ACC112 (cell line): ENCODE measurements at regions not wholly inside any gene's neighbourhood (a gene's known extent, or its start where the extent isn't known, plus 50 kb on each side); places are given as distances from the start of the nearest gene placed in this dataset.

Source experiments
- H2AFZ ChIP-seq: fragments of 200-600 bp; sonication (generic); one replicate; pipeline ENCODE4 v1.6.0; 2017; ENCODE audit warnings: antibody characterized with exemption, low read length; ENCODE audit not compliant: unreplicated experiment
- H3K27ac ChIP-seq: fragments of 200-600 bp; sonication (generic); 2 replicates; pipeline ENCODE4 v1.5.1; 2014; ENCODE audit warnings: low read depth, mild to moderate bottlenecking, antibody characterized with exemption, low read length, moderate library complexity
- H3K27me3 ChIP-seq: fragments of 200-600 bp; sonication (generic); 2 replicates; pipeline ENCODE4 v1.6.1; 2014; ENCODE audit warnings: mild to moderate bottlenecking, antibody characterized with exemption, low read length, moderate library complexity, mixed read lengths; ENCODE audit not compliant: insufficient read depth
- H3K36me3 ChIP-seq: fragments of 200-600 bp; sonication (generic); 2 replicates; pipeline ENCODE4 v1.6.1; 2016; ENCODE audit warnings: mild to moderate bottlenecking, antibody characterized with exemption, low read length, moderate library complexity, mixed read lengths; ENCODE audit not compliant: insufficient read depth
- H3K4me1 ChIP-seq: fragments of 200-600 bp; sonication (generic); one replicate; pipeline ENCODE4 v1.6.1; 2016; ENCODE audit warnings: low read length, mixed read lengths; ENCODE audit not compliant: insufficient read depth, unreplicated experiment, control insufficient read depth
- H3K4me3 ChIP-seq: fragments of 200-600 bp; sonication (generic); 2 replicates; pipeline ENCODE4 v1.5.1; 2014; ENCODE audit warnings: mild to moderate bottlenecking, low read depth, low read length
- H3K79me2 ChIP-seq: fragments of 200-600 bp; sonication (generic); one replicate; pipeline ENCODE4 v1.6.0; 2016; ENCODE audit warnings: low read length; ENCODE audit not compliant: control insufficient read depth, unreplicated experiment, insufficient read depth

- peaks cover 18% of the 10 kb centered on the region for H3K4me1 ChIP-seq
- peaks cover 12% of the 10 kb centered on the region for H3K27me3 ChIP-seq
- no peaks in the 10 kb centered on the region for H3K36me3 ChIP-seq
- H3K27ac ChIP-seq = no peak overlapping the region
- H2AFZ ChIP-seq = no peak overlapping the region
- H3K4me3 ChIP-seq = no peak overlapping the region
- no peaks in the 10 kb centered on the region for H3K79me2 ChIP-seq
Observed at GRCh38 chr11:45386972-45387371, 100.8 kb upstream of the SYT13 start.

- no peaks in the 10 kb centered on the region for H3K79me2 ChIP-seq
- no peak overlapping the region for H3K27ac ChIP-seq
- H3K36me3 ChIP-seq = no peaks in the 10 kb centered on the region
- no peak overlapping the region for H2AFZ ChIP-seq
- H3K4me3 ChIP-seq = no peak overlapping the region
- H3K4me1 ChIP-seq = peaks cover 18% of the 10 kb centered on the region
- H3K27me3 ChIP-seq = peaks cover 12% of the 10 kb centered on the region
Observed at GRCh38 chr11:45385844-45386243, 99.7 kb upstream of the SYT13 start.

- no peak overlapping the region for H3K27ac ChIP-seq
- no peak overlapping the region for H2AFZ ChIP-seq
- no peaks in the 10 kb centered on the region for H3K79me2 ChIP-seq
- peaks cover 18% of the 10 kb centered on the region for H3K4me1 ChIP-seq
- no peak overlapping the region for H3K4me3 ChIP-seq
- H3K36me3 ChIP-seq = no peaks in the 10 kb centered on the region
- peaks cover 12% of the 10 kb centered on the region for H3K27me3 ChIP-seq
Observed at GRCh38 chr11:45385423-45385822, 99.3 kb upstream of the SYT13 start.

GRCh38 chr11:45384711-45385241 lies 98.6 kb upstream of the SYT13 start:
- Histone ChIP-seq H3K4me3 (no peak overlapping the region), H3K27me3 (peaks cover 12% of the 10 kb centered on the region), H3K36me3 (no peaks in the 10 kb centered on the region), H2AFZ (no peak overlapping the region), H3K4me1 (peaks cover 18% of the 10 kb centered on the region), H3K79me2 (no peaks in the 10 kb centered on the region), H3K27ac (no peak overlapping the region)

DNA sequence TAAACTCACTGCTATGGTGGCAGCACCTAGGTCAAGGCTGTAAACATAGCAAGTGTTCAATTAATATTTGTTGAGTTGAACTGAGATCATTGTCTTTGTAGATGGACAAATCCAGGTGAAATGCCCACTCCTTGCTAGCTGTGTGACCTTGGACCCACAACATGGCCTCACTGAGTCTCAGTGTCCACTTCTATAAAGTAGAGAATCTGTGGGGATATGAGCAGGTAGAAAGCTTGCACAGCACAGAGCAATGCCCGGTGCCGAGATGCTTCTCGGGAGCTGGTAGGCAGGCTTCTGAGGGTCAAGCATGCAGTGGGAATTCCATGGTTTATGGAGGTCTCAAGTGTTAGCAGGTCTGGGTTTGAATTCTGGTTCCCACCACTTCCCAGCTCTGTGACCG lies 97.9 kb upstream of the SYT13 start:
- Histone ChIP-seq H3K79me2 (no peaks in the 10 kb centered on the region), H3K27me3 (peaks cover 12% of the 10 kb centered on the region), H3K4me3 (no peak overlapping the region), H3K4me1 (peaks cover 18% of the 10 kb centered on the region), H3K27ac (no peak overlapping the region), H3K36me3 (no peaks in the 10 kb centered on the region), H2AFZ (no peak overlapping the region)

- Histone ChIP-seq H2AFZ (no peak overlapping the region), H3K36me3 (no peaks in the 10 kb centered on the region), H3K79me2 (no peaks in the 10 kb centered on the region), H3K27ac (no peak overlapping the region), H3K4me3 (no peak overlapping the region), H3K4me1 (peaks cover 18% of the 10 kb centered on the region), H3K27me3 (peaks cover 12% of the 10 kb centered on the region)
Observed at GRCh38 chr11:45383224-45383623, 97.1 kb upstream of the SYT13 start.

DNA sequence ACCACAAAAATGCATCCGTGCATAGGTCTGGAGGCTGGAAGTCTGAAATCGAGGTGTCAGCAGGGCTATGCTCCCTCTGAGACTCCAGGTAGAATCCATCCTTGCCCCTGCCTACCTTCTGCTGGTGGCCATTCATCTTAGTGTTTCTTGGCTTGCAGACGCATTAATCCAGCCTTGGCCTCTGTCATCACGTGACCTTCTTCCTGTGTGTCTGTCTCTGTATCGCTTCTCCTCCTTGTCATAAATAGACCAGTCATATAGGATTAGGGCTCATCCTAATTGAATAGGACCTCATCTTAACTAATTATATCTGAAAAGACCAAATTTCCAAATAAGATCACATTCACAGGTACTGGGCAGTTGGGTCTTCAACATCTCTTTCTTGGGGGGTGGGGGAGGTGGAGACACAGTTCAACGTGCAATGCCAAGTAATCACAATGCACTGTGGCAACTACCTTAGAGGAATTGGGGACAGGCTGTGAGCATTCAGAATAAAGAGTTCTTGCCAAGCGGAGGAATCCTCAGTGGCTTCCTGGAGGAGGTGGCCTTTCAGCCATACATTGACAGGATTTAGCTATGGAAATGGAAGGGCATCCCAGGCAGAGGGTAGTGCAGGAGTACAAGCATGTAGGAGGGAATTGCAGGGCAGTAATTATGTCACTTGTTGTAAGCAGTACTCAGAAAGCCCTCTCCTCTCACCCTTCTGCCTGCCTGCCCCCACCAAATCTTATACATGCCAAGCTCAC lies 96.2 kb upstream of the SYT13 start:
- no peaks in the 10 kb centered on the region for H3K36me3 ChIP-seq
- peaks cover 18% of the 10 kb centered on the region for H3K4me1 ChIP-seq
- H3K27me3 ChIP-seq = peaks cover 4% of the 10 kb centered on the region
- H3K27ac ChIP-seq = no peak overlapping the region
- no peak overlapping the region for H3K4me3 ChIP-seq
- no peak overlapping the region for H2AFZ ChIP-seq
- no peaks in the 10 kb centered on the region for H3K79me2 ChIP-seq

DNA sequence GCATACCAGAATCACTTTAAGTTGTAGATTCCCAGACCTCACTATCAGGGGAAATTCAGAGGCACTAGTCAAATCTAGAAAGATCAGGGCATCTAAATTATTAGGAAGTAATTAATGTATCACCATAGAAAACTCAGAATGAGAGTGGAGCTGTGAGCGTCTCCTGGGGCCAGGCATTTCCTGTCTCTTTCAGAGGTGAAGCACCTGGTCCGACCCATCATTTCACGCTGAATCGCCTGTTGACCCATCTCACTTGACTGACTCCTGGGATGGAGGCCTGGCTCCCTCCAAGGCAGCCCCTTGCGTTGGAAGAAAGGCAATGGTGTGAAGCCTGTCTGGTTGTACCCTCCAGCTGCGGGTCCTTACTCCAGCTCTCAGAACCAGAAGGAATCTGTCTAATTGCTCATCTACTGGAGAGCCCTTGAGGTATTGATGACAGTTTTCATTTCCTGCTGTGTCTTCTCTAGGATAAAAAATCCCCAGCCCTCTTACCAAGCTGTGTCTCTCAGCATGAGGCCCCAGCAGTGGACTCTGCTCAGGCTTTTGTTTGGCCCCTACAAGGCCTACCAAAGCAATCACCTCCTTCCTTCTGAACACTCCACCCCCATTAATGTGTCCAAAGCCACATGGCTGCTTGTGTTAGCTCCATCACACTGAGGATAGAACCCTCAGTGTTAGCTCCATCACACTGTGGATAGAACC lies 93.2 kb upstream of the SYT13 start:
- Histone ChIP-seq H3K27me3 (peaks cover 8% of the 10 kb centered on the region), H2AFZ (no peak overlapping the region)

DNA sequence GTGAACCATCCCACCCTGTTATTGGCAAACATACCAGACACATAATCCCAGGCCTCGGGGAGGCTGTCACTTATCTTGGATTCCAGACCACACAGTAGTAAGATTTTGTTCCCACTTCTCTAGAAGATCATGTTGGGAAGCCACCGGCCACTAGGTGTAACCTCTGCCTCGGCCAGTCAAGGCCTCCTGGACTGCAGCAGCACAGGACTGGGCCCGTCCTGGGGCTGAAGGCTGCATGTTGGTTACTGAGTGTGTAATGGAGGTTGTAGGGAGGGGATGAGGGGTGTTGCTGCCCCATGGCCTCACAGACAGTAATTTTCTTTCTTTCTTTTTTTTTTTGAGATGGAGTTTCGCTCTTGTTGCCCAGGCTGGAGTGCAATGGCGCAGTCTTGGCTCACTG lies 92.4 kb upstream of the SYT13 start:
- Histone ChIP-seq H2AFZ (no peak overlapping the region), H3K27me3 (peaks cover 10% of the 10 kb centered on the region), H3K36me3 (no peaks in the 10 kb centered on the region), H3K79me2 (no peaks in the 10 kb centered on the region), H3K4me3 (no peak overlapping the region), H3K4me1 (peaks cover 15% of the 10 kb centered on the region), H3K27ac (no peak overlapping the region)

More for the DNA sequence above, 93.2 kb upstream of the SYT13 start:
- H3K36me3 ChIP-seq = no peaks in the 10 kb centered on the region
- H3K27ac ChIP-seq = no peak overlapping the region
- H3K79me2 ChIP-seq = no peaks in the 10 kb centered on the region
- no peak overlapping the region for H3K4me3 ChIP-seq
- peaks cover 18% of the 10 kb centered on the region for H3K4me1 ChIP-seq

GRCh38 chr11:45374653-45375059 lies 88.5 kb upstream of the SYT13 start:
- H3K4me1 ChIP-seq = no peaks in the 10 kb centered on the region
- H3K79me2 ChIP-seq = no peaks in the 10 kb centered on the region
- H3K4me3 ChIP-seq = no peak overlapping the region
- H3K36me3 ChIP-seq = no peaks in the 10 kb centered on the region
- H3K27ac ChIP-seq = no peak overlapping the region
- H2AFZ ChIP-seq = no peak overlapping the region
- peaks cover 20% of the 10 kb centered on the region for H3K27me3 ChIP-seq

- H3K36me3 ChIP-seq = no peaks in the 10 kb centered on the region
- no peak overlapping the region for H3K4me3 ChIP-seq
- no peak overlapping the region for H2AFZ ChIP-seq
- peaks cover 25% of the 10 kb centered on the region for H3K27me3 ChIP-seq
- H3K79me2 ChIP-seq = no peaks in the 10 kb centered on the region
- H3K27ac ChIP-seq = no peak overlapping the region
- H3K4me1 ChIP-seq = no peaks in the 10 kb centered on the region
Observed at GRCh38 chr11:45374130-45374529, 88.0 kb upstream of the SYT13 start.
